NCI-H526 (cell line): ENCODE measurements at regions not wholly inside any gene's neighbourhood (a gene's known extent, or its start where the extent isn't known, plus 50 kb on each side); places are given as distances from the start of the nearest gene placed in this dataset.

Experiments
- DNase-seq, 2 experiments: peaks; one replicate each; lab custom pipeline; 2025; lab: John Stamatoyannopoulos, UW

DNA sequence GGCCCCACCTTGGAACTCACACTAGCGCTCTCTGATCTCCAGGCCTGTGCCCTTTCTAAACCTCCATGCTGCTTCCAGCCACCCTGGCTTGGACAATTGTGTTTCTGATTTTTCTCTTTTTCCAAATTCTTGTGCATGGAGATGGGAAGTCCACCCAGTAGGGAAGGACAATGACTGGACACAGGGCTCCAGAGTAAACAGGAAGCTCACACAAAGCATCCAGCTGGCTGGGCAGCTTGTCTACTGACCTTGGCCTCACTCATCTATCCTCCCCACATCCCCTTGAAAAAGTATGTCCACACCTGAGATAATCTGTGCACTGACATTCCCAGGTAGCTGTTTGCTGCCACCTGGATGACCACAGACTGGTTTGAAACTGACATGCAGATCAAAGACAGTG, 331.2 kb upstream of the MAF start:
- DNase-seq, result no peak

DNA sequence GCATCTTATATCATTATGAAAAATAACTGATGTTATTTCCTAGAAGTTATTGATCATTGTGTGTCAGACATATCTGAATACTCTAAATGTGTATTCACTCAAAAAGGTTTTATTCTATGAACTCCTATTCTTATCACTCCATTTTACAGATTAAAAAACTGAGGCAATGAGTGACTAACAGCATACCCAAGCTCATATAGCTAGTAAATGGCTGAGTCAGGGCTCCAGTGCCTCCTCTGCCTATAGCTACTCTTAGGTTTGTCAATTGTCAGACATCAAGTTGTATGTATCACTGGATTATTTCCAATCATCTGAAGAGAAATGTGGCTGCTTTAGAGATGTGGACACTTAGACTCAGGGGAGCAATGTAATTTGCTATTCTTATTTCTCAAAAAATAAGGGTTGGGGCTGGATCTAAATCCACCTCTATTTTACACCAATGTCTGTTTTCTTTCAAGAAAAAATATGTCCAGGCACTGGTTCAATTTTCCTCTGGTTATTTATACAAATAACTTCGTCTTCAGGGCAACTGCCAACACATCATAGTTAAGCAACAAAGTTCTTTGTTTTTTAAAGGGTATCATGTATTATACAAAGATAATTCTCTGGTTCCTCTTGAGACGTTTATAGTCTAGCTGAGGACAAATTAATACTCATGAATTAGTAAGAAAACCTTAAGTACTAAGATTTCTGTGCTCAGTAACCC, 328.9 kb upstream of the MAF start:
- no peak for DNase-seq

DNA sequence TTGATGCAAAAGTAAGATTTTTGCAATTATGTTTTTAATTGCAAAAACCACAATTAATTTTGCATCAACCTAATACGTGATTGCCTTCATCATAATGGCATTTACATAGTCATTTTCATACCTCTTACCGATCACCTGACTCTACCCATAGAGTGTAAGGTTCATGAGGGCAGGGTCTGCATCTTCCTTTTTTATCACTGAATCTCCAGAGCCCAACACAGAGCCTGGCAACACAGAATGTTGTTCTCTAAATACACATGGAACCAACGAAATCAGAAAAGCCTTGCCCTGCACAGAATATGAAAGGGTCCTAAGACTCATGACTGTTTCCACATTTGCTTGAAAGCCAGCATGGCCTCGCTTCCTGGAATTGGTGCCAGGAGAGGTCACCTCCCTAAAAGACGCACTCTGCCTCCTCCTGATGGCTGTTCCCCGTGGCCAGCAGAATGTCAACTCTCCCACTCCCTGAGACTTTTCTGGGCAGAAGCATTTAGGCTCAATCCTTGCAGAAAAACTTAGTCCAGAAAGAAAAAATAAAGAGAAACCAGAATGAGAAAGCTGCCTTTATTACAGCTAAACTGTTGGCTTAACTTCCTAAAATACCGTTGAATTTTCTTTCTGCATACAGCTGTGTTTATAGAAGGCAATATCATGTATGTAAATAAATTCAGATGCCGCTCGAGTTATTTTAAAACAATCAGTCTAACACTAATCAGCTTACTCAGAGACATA, 327.8 kb upstream of the MAF start:
- DNase-seq, result peak in 1 of 2 experiments; percentile 14

- DNase-seq, result no peak
These were observed 326.1 kb upstream of the MAF start for GRCh38 chr16:79926451-79927205.

GRCh38 chr16:79923431-79923830, 322.9 kb upstream of the MAF start:
- no peak for DNase-seq

DNA sequence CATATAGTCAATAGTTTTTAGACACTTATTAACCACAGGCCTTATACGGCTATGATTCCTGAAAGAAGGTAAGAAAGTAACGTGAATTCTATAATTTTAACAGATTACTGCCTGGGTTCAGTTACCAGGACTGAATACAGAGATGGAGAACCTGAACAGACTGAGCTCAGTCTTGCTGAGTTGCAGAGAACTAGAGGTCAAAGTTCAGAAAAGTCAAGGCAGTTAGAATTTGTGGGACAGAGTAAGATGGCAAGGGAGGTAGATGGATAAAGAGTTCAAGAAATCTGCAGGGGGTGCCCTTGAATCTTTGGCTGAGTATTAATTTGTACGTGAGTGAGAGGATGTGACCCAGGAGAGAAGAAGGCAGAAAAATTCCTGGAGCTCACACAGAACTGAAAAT, 320.1 kb upstream of the MAF start:
- no peak for DNase-seq

- no peak for DNase-seq
These were observed 318.4 kb upstream of the MAF start for GRCh38 chr16:79918916-79919315.

DNA sequence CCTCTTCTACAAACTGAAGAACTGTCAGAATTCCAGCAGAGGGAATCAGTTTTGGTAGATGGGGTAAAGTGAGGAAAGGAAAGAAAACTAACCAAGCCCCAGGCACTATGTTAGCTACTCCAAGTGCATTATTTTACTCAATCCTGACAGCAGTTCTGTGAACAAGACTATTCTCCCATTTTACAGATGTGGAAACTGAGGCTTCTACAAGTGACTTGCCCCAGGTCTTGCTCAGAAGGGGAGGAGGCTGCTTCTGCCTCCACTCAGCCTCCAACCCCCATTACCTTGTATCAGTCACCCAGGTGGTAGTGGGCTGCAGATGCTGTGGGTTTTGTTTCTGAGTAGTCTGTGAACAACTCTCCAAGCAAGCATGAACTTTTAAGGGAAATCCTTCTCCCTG, 315.2 kb upstream of the MAF start:
- no peak for DNase-seq

GRCh38 chr16:79914961-79915720, 314.6 kb upstream of the MAF start:
- no peak for DNase-seq

GRCh38 chr16:79912592-79913310, 312.2 kb upstream of the MAF start:
- DNase-seq, result no peak

DNA sequence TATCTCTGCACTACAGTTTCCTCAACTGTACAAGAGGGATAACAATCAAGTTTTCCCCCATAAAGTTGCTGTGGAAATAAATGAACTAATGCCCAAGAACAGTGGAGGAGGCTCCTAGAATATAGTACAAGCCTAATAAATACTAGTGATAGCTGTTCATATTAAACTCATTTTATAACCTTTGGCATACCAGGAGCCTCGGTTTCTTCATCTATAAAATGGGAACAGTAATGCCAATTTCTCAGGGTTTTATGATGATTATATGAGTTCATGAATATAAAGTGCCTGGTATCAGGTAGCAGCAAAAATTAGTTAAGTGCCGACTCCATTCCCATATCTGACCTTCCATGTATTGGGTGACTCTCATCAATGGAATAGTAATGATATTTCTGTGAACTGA, 311.1 kb upstream of the MAF start:
- DNase-seq, result no peak

GRCh38 chr16:79909571-79909970, 309.0 kb upstream of the MAF start:
- no peak for DNase-seq

DNA sequence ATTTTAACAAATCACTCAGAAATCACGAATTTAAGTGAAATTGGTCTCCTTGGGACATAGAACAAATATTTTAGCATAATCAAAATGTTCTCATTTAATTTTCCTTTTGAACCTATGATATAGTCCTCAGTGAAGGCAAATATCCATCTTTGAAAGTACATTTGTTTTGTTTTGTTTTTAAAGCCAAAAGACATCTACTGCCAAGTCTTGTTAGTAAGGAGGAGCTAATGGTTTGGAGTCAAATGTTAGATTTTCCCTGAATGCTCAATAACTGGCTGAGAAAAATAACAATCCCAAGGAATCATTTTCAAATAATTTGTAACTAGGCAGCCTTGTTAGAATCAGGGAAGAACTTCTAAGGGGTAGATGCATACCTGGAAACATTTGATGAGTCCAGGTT, 302.9 kb upstream of the MAF start:
- DNase-seq, result no peak

GRCh38 chr16:79902351-79902750, 301.8 kb upstream of the MAF start:
- no peak for DNase-seq

GRCh38 chr16:79901522-79901921, 301.0 kb upstream of the MAF start:
- DNase-seq, result no peak

GRCh38 chr16:79899716-79900115, 299.2 kb upstream of the MAF start:
- DNase-seq, result no peak

DNA sequence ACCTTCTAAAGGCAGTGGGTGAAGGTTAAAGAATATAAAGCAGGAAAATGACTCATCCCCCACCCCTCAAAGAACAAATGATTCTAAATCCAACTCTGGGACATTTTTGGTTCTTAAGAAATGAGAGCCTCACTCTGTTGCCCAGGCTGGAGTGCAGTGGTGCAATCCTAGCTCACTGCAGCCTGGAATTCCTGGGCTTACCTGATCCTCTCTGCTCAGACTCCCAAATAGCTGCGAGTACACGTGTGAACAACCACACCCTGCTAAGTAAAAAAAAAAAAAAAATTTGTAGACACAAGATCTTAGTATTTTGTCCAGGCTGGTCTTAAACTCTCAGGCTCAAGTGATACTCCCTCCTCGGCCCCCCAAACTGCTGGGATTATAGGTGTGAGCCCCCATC, 298.8 kb upstream of the MAF start:
- no peak for DNase-seq

DNA sequence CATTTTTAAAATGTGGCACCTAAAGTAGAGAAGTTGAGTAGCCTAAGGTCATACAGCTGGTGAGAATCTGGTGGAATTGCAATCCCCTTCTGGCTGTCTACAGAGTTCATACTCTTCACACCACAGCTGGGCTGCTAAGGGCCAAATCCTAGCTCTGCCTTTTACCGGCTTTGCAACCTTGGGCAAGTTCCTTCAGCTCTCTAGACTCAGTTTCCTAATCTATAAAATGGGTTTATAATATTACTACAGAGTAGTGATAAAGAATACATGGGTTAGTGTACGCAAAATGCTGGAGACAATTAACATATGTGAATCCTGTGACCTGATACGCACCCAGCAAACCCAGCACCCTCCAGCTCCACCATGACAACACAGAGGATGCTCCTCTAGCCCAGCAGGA, 298.2 kb upstream of the MAF start:
- DNase-seq, result no peak

- DNase-seq, result peak in 1 of 2 experiments; percentile 1
These were observed 297.1 kb upstream of the MAF start for GRCh38 chr16:79897453-79898146.

DNA sequence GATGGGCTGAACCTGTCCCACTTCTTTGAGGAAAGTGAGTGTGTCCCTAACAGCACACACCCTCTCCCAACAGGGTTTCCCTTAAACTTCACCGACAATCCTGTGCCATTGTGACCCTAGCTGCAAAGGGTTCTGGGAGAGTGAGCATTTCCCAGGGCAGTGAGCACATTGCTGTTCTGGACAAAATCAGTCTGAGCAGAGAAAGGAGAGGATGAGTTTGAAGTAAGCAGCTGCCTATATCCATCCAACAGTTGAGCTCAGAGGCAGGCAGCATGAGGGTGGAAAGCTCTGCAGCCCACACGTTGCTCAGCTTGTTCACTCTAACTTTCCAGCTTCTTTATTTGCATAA, 296.5 kb upstream of the MAF start:
- DNase-seq, result no peak

- no peak for DNase-seq
These were observed 295.3 kb upstream of the MAF start for GRCh38 chr16:79895917-79896203.
